ENCODE measurements at regions not wholly inside any gene's neighbourhood (a gene's known extent, or its start where the extent isn't known, plus 50 kb on each side); places are given as distances from the start of the nearest gene placed in this dataset.

DNA sequence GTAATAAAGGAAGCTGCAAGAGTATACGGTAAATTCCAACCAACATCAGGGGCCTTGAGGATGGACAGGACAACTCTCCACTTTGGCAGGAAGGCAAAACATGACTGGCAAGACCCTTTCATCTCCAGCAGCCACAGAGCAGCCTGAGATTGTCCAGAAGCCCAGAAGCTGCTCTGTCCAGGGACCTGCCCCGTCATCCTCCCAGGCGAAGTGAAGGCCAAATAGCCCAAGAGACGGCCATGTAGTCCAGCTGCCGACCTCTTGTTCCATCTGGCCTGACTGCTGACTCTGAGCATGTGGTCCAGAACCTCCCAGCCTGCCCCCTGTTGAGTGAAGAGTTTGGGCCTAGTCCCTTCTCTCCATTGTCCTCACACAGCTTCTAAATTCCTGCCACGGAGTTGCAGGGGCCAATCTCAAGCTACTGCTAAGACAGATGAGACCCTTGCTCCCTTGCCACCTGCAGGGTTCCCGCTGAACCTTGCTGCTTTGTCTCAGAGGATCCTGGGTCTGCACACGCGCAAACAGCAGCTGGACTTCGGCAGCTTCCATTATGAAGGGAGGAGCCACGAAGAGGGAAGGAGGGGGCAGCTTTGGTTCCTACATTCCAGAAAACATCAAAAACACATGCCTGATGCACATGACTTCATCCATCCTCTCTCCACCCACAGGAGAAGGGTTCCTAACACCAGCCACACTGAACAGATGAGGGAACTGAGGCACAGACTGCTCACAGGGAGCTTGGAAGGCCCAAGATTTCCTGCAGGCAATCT, 196.9 kb downstream of the KATNAL1 start:
- H4K8ac ChIP-seq (ENCODE audit: extremely low read depth, insufficient read depth, low read length): no peak overlapping the region
- 84% methylated on average over 11 of the region's 11 CpGs; no CpG with 5 or more reads in 1 of the 2 experiments for WGBS, 2 experiments (ENCODE audit: extremely low coverage in 1 of 2, insufficient coverage in 1 of 2, insufficient read length in 1 of 2, insufficient replicate concordance in 2 of 2, low coverage in 1 of 2, low lambda C conversion rate in 2 of 2, missing lambda C conversion rate in 1 of 2)
- peaks cover 0 to 9% (median 3%) of the 10 kb centered on the region in 4 experiments; a peak in 3 of 7 replicates for H3K27me3 ChIP-seq (replicated peaks in 1 of 4; ENCODE audit: control insufficient read depth in 3 of 4, extremely low read depth in 1 of 4, insufficient read depth in 3 of 4, low read length in 3 of 4)
- POLR2A ChIA-PET (ENCODE audit: partially characterized antibody): interaction anchor here (1.7 kb wide), 1 partner anchor 71 kb away, joined by 4 read pairs; no protein-coding TSS in a partner anchor
- H3K4me3 ChIP-seq (ENCODE audit: extremely low read depth in 1 of 4, insufficient read depth in 2 of 4, low read depth in 3 of 4, low read length in 4 of 4): no peak overlapping the region
- no peaks in the 10 kb centered on the region for H3K36me3 ChIP-seq (ENCODE audit: control insufficient read depth in 2 of 4, insufficient read depth in 4 of 4, low read length in 3 of 4)
- H3K4ac ChIP-seq (replicated peaks; ENCODE audit: insufficient read length, low read depth, low read length): no peak overlapping the region
- no peak for DNase-seq (ENCODE audit: low read depth in 1 of 2, low spot score in 2 of 2)
- H4K5ac ChIP-seq (ENCODE audit: insufficient read length, low read depth, low read length): no peak overlapping the region
- no peak overlapping the region for H3K18ac ChIP-seq (ENCODE audit: extremely low read depth, low read length)
- H4K20me1 ChIP-seq (replicated peaks in 1 of 2; ENCODE audit: control insufficient read depth in 1 of 2, insufficient read depth in 2 of 2, low read length in 2 of 2): no peaks in the 10 kb centered on the region
- H3K79me2 ChIP-seq (ENCODE audit: control insufficient read depth in 1 of 2, insufficient read depth in 2 of 2, low read length in 2 of 2): no peaks in the 10 kb centered on the region
- H3K27ac ChIP-seq (ENCODE audit: low read depth, low read length): no peak overlapping the region
- H3K4me2 ChIP-seq (ENCODE audit: insufficient read depth in 1 of 2, low read depth in 2 of 2, low read length in 2 of 2): no peak overlapping the region
- no peak overlapping the region; the same call in 1 of the 2 replicates for H2BK15ac ChIP-seq (ENCODE audit: low read length)
- H2AK5ac ChIP-seq (ENCODE audit: low read depth, low read length): no peak overlapping the region; the same call in 1 of the 2 replicates
- 0 out of 2 replicates have a peak overlapping the region, but pooled peaks have one; percentile 2 for H2BK12ac ChIP-seq (ENCODE audit: low read depth, low read length)
- no peak overlapping the region for H3K9ac ChIP-seq (replicated peaks in 1 of 4; ENCODE audit: extremely low read depth in 1 of 4, low read depth in 3 of 4, low read length in 3 of 4)
- no peak overlapping the region for H3K23ac ChIP-seq (ENCODE audit: insufficient read length)
- H2BK5ac ChIP-seq (ENCODE audit: low read depth, low read length): no peak overlapping the region
- peaks cover 0 to 13% (median 1%) of the 10 kb centered on the region in 4 experiments; a peak in 3 of 7 replicates for H3K4me1 ChIP-seq (replicated peaks in 1 of 4; ENCODE audit: control insufficient read depth in 3 of 4, insufficient read depth in 4 of 4, low read length in 3 of 4)
- H3K79me1 ChIP-seq (ENCODE audit: low read depth, low read length): no peaks in the 10 kb centered on the region
- no peaks in the 10 kb centered on the region; the same call in 1 of the 2 replicates for H3K23me2 ChIP-seq (ENCODE audit: low read depth, low read length)
- H2AFZ ChIP-seq (ENCODE audit: low read length): no peak overlapping the region
- CTCF ChIA-PET (ENCODE audit: partially characterized antibody): interaction anchor here (0.6 to 5.6 kb wide), 14 partner anchors 17 to 602 kb away, joined by 3 to 44 read pairs (median 5); no protein-coding TSS in a partner anchor
- H4K91ac ChIP-seq (replicated peaks; ENCODE audit: insufficient read length, low read length): no peak overlapping the region
- no peak overlapping the region for H2BK20ac ChIP-seq (ENCODE audit: low read length)
- no peak overlapping the region for H3K14ac ChIP-seq (ENCODE audit: insufficient read length)
- no peaks in the 10 kb centered on the region for H3K9me3 ChIP-seq (ENCODE audit: insufficient read depth in 2 of 2, low read depth in 1 of 2, low read length in 1 of 2)
- H2BK120ac ChIP-seq (replicated peaks; ENCODE audit: low read depth, low read length): no peak overlapping the region
- H3K56ac ChIP-seq (replicated peaks; ENCODE audit: insufficient read length, low read depth, low read length): no peak overlapping the region
- no peak for FAIRE-seq
- no peak for TF ChIP-seq JUND (IDR thresholded peaks at IDR 0.05; ENCODE audit: low read length)
- TF ChIP-seq, protein P1, sequence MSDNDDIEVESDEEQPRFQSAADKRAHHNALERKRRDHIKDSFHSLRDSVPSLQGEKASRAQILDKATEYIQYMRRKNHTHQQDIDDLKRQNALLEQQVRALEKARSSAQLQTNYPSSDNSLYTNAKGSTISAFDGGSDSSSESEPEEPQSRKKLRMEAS (IDR thresholded peaks at IDR 0.05): no peak
- no peak for TF ChIP-seq EZH2 (IDR thresholded peaks at IDR 0.05; ENCODE audit: low read depth, low read length, severe bottlenecking)
- no peak for TF ChIP-seq RXRA (IDR thresholded peaks at IDR 0.05; ENCODE audit: insufficient read depth, low read depth, low read length)
- no peak for TF ChIP-seq E2F6 (IDR thresholded peaks at IDR 0.05)
- TF ChIP-seq TAF1 (IDR thresholded peaks at IDR 0.05; ENCODE audit: low read depth, low read length): no peak
- TF ChIP-seq NRF1 (IDR thresholded peaks at IDR 0.05; ENCODE audit: low read depth, low read length): no peak
- no peak for TF ChIP-seq ATF3 (IDR thresholded peaks at IDR 0.05; ENCODE audit: insufficient read depth, low read depth, low read length)
- no peak for TF ChIP-seq PHF8 (conservative IDR thresholded peaks at IDR 0.05; ENCODE audit: low read depth, low read length)
- TF ChIP-seq JUN (IDR thresholded peaks at IDR 0.05; ENCODE audit: low read depth, low read length): no peak
- no peak for TF ChIP-seq SP1 (IDR thresholded peaks at IDR 0.05; ENCODE audit: low read depth, low read length)
